Ovary (tissue), 7 donors: ENCODE measurements at regions not wholly inside any gene's neighbourhood (a gene's known extent, or its start where the extent isn't known, plus 50 kb on each side); places are given as distances from the start of the nearest gene placed in this dataset.

ENCODE experiments used
- DNase-seq, 5 donors: peaks; one replicate each; pipeline ENCODE4 v3.0.0-alpha.2; 2019 to 2020
- H3K27ac ChIP-seq, 2 donors: fragments of 200-600 bp; one replicate each; pipeline versions ENCODE4 v1.5.1 to v1.8.0; 2019 to 2022
- H3K27me3 ChIP-seq: fragments of 200-600 bp; one replicate; pipeline ENCODE4 v1.8.0; 2022
- H3K36me3 ChIP-seq: fragments of 200-600 bp; sonication (generic); one replicate; pipeline ENCODE4 v1.5.1; 2019
- H3K4me1 ChIP-seq: one replicate; pipeline ENCODE4 v1.8.1; 2013; ENCODE audit warnings: mild to moderate bottlenecking, moderate library complexity; ENCODE audit not compliant: insufficient read depth
- H3K4me3 ChIP-seq: fragments of 200-600 bp; sonication (generic); one replicate; pipeline ENCODE4 v1.5.1; 2017
- H3K9me3 ChIP-seq, 2 donors: fragments of 200-600 bp in 1 of 2; sonication (generic) in 1 of 2; one replicate each; pipeline versions ENCODE4 v1.5.1 to v1.8.1; 2013 to 2019; ENCODE audit warnings: mild to moderate bottlenecking in 1 of 2, moderate library complexity in 1 of 2
- EP300 ChIP-seq: sonication (generic); formaldehyde crosslinking; IDR thresholded peaks from one replicate; pipeline ENCODE4 v1.6.1; 2017; ENCODE audit warnings: antibody characterized with exemption
- POLR2A ChIP-seq: fragments of 450-650 bp; IDR thresholded peaks from one replicate; pipeline ENCODE4 v1.6.1; 2017; ENCODE audit warnings: antibody characterized with exemption, mild to moderate bottlenecking, moderate library complexity
- whole genome bisulfite sequencing, 3 donors: extraction: QIAGEN DNeasy Blood & Tissue Kit in 1 of 3; methylation state at CpG; one replicate each; pipeline versions ENCODE4 v1.1.5 to v1.1.7; 2013 to 2017; 5-methylcytosine and 5-hydroxymethylcytosine counted together
- intact Hi-C, 4 donors: fragments of 100-400 bp; cut with DNase I; formaldehyde crosslinking; loops; one replicate each; pipeline versions ENCODE4 v1.11.0 to v1.15.1; 2022 to 2023
- TF ChIP-seq, protein P1 (sequence below), 3 donors: fragments of 450-650 bp in 2 of 3; fragments of 200-600 bp in 1 of 3; IDR thresholded peaks; one replicate each; pipeline versions ENCODE4 v1.5.1 to v1.8.0; 2016 to 2022; ENCODE audit warnings: antibody characterized with exemption in 3 of 3, mild to moderate bottlenecking in 1 of 3
- donor health status: DM: no; HTN: no; CAD: no; lungs with moderate emphysema.
- donor health status: DM: no; HTN: no; CAD: no.
- donor health status: Bipolar disorder and iron deficiency.
- donor health status: DM: no; HTN: no; CAD: no.
- donor health status: DM: yes; HTN: yes; CAD: no.

DNA sequence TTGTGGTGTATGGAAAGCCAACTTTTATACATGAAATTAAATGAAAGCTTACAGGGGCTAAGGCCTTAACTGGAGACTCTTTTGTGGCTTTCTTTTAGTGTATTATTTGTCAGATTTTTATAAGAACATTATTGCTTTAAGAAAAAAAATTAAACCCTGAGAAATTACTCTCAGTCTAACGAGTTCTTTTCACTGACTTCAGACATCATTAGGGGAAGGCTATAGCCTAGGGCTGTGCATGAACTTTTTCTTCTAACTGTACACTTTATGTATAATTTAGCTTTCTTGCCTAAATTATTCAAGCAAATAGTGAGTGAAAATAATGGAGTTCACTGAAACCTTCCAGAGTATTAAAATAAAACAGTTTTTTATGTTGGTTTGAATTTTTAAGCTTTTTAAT lies 151.1 kb upstream of the MEIS1 start:
- no peak overlapping the region for H3K4me3 ChIP-seq
- H3K9me3 ChIP-seq, result no peaks in the 10 kb centered on the region
- H3K36me3 ChIP-seq, result no peaks in the 10 kb centered on the region
- 44 to 49% (median 49%) methylated on average over 1 of the region's 1 CpG for WGBS, 3 donors
- no peak for DNase-seq
- H3K27me3 ChIP-seq, result no peaks in the 10 kb centered on the region
- intact Hi-C loops, result no loop called here
- H3K4me1 ChIP-seq, result no peaks in the 10 kb centered on the region
- no peak overlapping the region for H3K27ac ChIP-seq
- TF ChIP-seq POLR2A (no peak), EP300 (no peak)
- TF ChIP-seq, protein P1, sequence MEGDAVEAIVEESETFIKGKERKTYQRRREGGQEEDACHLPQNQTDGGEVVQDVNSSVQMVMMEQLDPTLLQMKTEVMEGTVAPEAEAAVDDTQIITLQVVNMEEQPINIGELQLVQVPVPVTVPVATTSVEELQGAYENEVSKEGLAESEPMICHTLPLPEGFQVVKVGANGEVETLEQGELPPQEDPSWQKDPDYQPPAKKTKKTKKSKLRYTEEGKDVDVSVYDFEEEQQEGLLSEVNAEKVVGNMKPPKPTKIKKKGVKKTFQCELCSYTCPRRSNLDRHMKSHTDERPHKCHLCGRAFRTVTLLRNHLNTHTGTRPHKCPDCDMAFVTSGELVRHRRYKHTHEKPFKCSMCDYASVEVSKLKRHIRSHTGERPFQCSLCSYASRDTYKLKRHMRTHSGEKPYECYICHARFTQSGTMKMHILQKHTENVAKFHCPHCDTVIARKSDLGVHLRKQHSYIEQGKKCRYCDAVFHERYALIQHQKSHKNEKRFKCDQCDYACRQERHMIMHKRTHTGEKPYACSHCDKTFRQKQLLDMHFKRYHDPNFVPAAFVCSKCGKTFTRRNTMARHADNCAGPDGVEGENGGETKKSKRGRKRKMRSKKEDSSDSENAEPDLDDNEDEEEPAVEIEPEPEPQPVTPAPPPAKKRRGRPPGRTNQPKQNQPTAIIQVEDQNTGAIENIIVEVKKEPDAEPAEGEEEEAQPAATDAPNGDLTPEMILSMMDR (IDR thresholded peaks at IDR 0.05), result no peak

DNA sequence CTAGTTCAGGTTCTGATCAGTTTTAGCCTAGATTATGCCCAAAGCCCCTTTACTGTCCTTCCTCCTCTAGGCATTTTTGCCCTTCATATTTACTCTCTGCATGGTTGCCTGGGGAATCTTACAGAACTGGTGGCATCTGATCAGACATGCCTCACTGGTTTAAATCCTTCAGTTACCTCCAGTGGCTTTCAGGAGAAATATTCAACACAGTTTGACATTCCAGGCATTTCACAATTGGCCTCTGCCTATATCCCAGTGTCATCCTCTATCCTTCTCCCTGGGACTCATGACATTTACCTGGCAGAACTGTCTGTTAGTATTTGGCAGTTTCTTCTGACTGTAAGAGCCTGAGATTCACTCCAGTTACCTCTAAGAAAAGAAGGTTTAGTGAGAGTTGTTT lies 152.9 kb upstream of the MEIS1 start:
- H3K27me3 ChIP-seq, result no peaks in the 10 kb centered on the region
- intact Hi-C loops, result no loop called here
- no peak overlapping the region for H3K4me3 ChIP-seq
- no peaks in the 10 kb centered on the region for H3K9me3 ChIP-seq
- TF ChIP-seq, protein P1 (IDR thresholded peaks at IDR 0.05), result no peak
- TF ChIP-seq EP300, result no peak
- TF ChIP-seq POLR2A, result no peak
- no peak for DNase-seq
- H3K27ac ChIP-seq, result no peak overlapping the region
- no peaks in the 10 kb centered on the region for H3K4me1 ChIP-seq
- no peaks in the 10 kb centered on the region for H3K36me3 ChIP-seq

DNA sequence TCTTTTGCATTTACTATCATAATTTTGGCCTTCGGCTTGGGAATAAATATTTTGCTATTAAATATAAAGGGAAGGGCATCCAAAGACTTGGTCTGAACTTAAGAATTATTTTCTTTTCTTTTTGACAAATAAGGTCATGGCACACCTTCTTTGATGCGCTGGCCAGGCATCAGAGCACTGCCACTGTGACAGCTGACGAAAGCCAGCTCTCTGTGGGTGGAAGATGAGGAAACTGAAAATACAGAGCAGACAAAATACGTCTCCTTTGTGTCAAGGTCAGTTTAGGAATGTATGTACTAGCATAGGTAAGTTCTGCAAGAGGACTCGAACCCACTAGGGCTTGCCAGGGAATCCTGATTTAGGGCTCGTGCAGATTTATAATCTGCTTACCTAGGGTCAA lies 155.9 kb upstream of the MEIS1 start:
- Histone ChIP-seq H3K27ac (no peak overlapping the region), H3K27me3 (no peaks in the 10 kb centered on the region), H3K4me1 (no peaks in the 10 kb centered on the region), H3K4me3 (no peak overlapping the region), H3K9me3 (no peaks in the 10 kb centered on the region), H3K36me3 (no peaks in the 10 kb centered on the region)
- no peak for DNase-seq
- TF ChIP-seq EP300 (no peak), POLR2A (no peak)
- TF ChIP-seq, protein P1 (IDR thresholded peaks at IDR 0.05), result no peak
- intact Hi-C loops, result no loop called here
- 77 to 79% (median 79%) methylated on average over 6 of the region's 6 CpGs for WGBS, 3 donors

DNA sequence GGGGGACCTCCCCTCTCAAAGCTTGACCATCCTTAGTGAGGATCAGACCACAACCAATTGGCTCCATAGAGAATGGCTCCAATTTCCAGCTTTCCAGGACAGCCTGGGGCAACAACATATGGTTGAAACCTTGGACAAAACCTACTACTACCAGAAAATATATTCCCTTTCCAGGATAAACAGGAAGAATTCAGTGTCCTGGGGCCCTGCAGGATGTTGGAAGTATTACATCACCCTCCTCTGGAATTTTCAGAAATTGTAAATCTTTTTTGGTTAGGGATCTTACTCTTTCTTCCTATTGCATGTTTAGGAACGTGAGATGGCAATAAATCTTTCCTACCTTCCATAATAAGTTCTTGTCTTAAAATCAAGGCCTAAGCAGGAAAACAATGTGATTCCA lies 158.9 kb upstream of the MEIS1 start:
- 57 to 75% (median 70%) methylated on average over 1 of the region's 1 CpG for WGBS, 3 donors

More for the DNA sequence above, 158.9 kb upstream of the MEIS1 start:
- Histone ChIP-seq H3K4me3 (no peak overlapping the region), H3K4me1 (no peaks in the 10 kb centered on the region), H3K27ac (no peak overlapping the region), H3K27me3 (no peaks in the 10 kb centered on the region), H3K9me3 (no peaks in the 10 kb centered on the region), H3K36me3 (no peaks in the 10 kb centered on the region)
- intact Hi-C loops, result no loop called here
- no peak for DNase-seq
- TF ChIP-seq EP300, result no peak
- TF ChIP-seq, protein P1 (IDR thresholded peaks at IDR 0.05), result no peak
- no peak for TF ChIP-seq POLR2A
